ENCODE measurements at regions not wholly inside any gene's neighbourhood (a gene's known extent, or its start where the extent isn't known, plus 50 kb on each side); places are given as distances from the start of the nearest gene placed in this dataset.
"Not testable (repeated sequence)": the region's sequence is repeated elsewhere in the genome, so short reads cannot be mapped to it uniquely, and the experiment has no call there.

GRCh38 chr4:173991814-173992213, 291.7 kb downstream of the FBXO8 start:
- Histone ChIP-seq H3K9me3 (0 out of 2 replicates have a peak, but pooled peaks cover 2% of the 10 kb centered on the region), H3K4me3 (ENCODE audit: low read depth, low read length) (no peak overlapping the region), H3K27me3 (no peaks in the 10 kb centered on the region), H3K4me1 (peaks cover 40% of the 10 kb centered on the region), H3K36me3 (peaks cover under 1% of the 10 kb centered on the region)
- no peak for TF ChIP-seq CTCF (IDR thresholded peaks at IDR 0.05; ENCODE audit: low read depth, low read length)
- no peak for DNase-seq

- TF ChIP-seq CTCF (IDR thresholded peaks at IDR 0.05; ENCODE audit: low read depth, low read length) = no peak
- H3K4me3 ChIP-seq (ENCODE audit: low read depth, low read length) = peak overlapping the region; percentile 15; the same call in 1 of the 2 replicates
- peaks cover 5% of the 10 kb centered on the region for H3K36me3 ChIP-seq
- DNase-seq = no peak
- H3K9me3 ChIP-seq = 0 out of 2 replicates have a peak, but pooled peaks cover 2% of the 10 kb centered on the region
- H3K27me3 ChIP-seq = no peaks in the 10 kb centered on the region
- H3K4me1 ChIP-seq = peaks cover 40% of the 10 kb centered on the region
Measured at GRCh38 chr4:173991316-173991715, 292.2 kb downstream of the FBXO8 start.

GRCh38 chr4:173990869-173991210, 292.6 kb downstream of the FBXO8 start:
- no peaks in the 10 kb centered on the region for H3K27me3 ChIP-seq
- H3K4me3 ChIP-seq (ENCODE audit: low read depth, low read length) = peak overlapping the region; percentile 28
- H3K9me3 ChIP-seq = 0 out of 2 replicates have a peak, but pooled peaks cover 2% of the 10 kb centered on the region
- peak; percentile 90 for DNase-seq
- peaks cover 5% of the 10 kb centered on the region for H3K36me3 ChIP-seq
- peak; percentile 60 for TF ChIP-seq CTCF (IDR thresholded peaks at IDR 0.05; ENCODE audit: low read depth, low read length)
- H3K4me1 ChIP-seq = peaks cover 40% of the 10 kb centered on the region

GRCh38 chr4:173990126-173990868, 293.2 kb downstream of the FBXO8 start:
- peak; percentile 58 for DNase-seq
- TF ChIP-seq CTCF (IDR thresholded peaks at IDR 0.05; ENCODE audit: low read depth, low read length) = peak; percentile 90
- H3K4me1 ChIP-seq = peaks cover 40% of the 10 kb centered on the region
- no peaks in the 10 kb centered on the region for H3K27me3 ChIP-seq
- H3K4me3 ChIP-seq (ENCODE audit: low read depth, low read length) = peak overlapping the region; percentile 28
- H3K36me3 ChIP-seq = peaks cover 6% of the 10 kb centered on the region
- H3K9me3 ChIP-seq = 0 out of 2 replicates have a peak, but pooled peaks cover 2% of the 10 kb centered on the region

GRCh38 chr4:173963523-173963922, 319.9 kb downstream of the FBXO8 start:
- H3K4me1 ChIP-seq; DNase-seq; H3K9me3 ChIP-seq; H3K4me3 ChIP-seq (ENCODE audit: low read depth, low read length); H3K36me3 ChIP-seq; H3K27me3 ChIP-seq: not testable (repeated sequence)

GRCh38 chr4:173960398-173960797, 323.1 kb downstream of the FBXO8 start:
- Histone ChIP-seq H3K4me1 (no peaks in the 10 kb centered on the region), H3K27me3 (no peaks in the 10 kb centered on the region), H3K9me3 (no peaks in the 10 kb centered on the region), H3K36me3 (no peaks in the 10 kb centered on the region), H3K4me3 (ENCODE audit: low read depth, low read length) (no peak overlapping the region)
- DNase-seq = no peak
- no peak for TF ChIP-seq CTCF (IDR thresholded peaks at IDR 0.05; ENCODE audit: low read depth, low read length)

Data from BE2C (cell line).